OCI-LY1 (cell line): ENCODE measurements at regions not wholly inside any gene's neighbourhood (a gene's known extent, or its start where the extent isn't known, plus 50 kb on each side); places are given as distances from the start of the nearest gene placed in this dataset.

Experiments
- H2AFZ ChIP-seq: fragments of 200-600 bp; sonication (generic), shearing (Covaris generic); 2 replicates; pipeline ENCODE4 v1.6.0; 2014; ENCODE audit warnings: antibody characterized with exemption, mild to moderate bottlenecking, low read length
- H3F3A ChIP-seq: fragments of 200-600 bp; sonication (generic), shearing (Covaris generic); 2 replicates; pipeline ENCODE4 v1.6.0; 2014; ENCODE audit warnings: mild to moderate bottlenecking, antibody characterized with exemption, low read length, moderate library complexity; ENCODE audit not compliant: insufficient read depth
- H3K27ac ChIP-seq: fragments of 200-600 bp; sonication (generic); 2 replicates; pipeline ENCODE4 v1.5.1; 2014; ENCODE audit warnings: low read length, mixed run types, mild to moderate bottlenecking, low read depth; ENCODE audit not compliant: poor library complexity, severe bottlenecking
- H3K27me3 ChIP-seq: fragments of 200-600 bp; sonication (generic); 2 replicates; pipeline ENCODE4 v1.6.0; 2014; ENCODE audit warnings: antibody characterized with exemption, mild to moderate bottlenecking, low read length, moderate library complexity; ENCODE audit not compliant: insufficient read depth
- H3K36me3 ChIP-seq: fragments of 200-600 bp; sonication (generic); 2 replicates; pipeline ENCODE4 v1.6.1; 2014; ENCODE audit warnings: mild to moderate bottlenecking, antibody characterized with exemption, low read length, moderate library complexity, mixed read lengths; ENCODE audit not compliant: insufficient read depth
- H3K4me1 ChIP-seq: fragments of 200-600 bp; sonication (generic); 2 replicates; pipeline ENCODE4 v1.5.1; 2014; ENCODE audit warnings: mild to moderate bottlenecking, low read length, moderate library complexity; ENCODE audit not compliant: insufficient read depth, severe bottlenecking
- H3K4me2 ChIP-seq: fragments of 200-600 bp; sonication (generic), shearing (Covaris generic); 2 replicates; pipeline ENCODE4 v1.6.1; 2014; ENCODE audit warnings: low read length
- H3K4me3 ChIP-seq: fragments of 200-600 bp; sonication (generic); 2 replicates; pipeline ENCODE4 v1.5.1; 2014; ENCODE audit warnings: low read length, low read depth, mild to moderate bottlenecking, mixed read lengths; ENCODE audit not compliant: poor library complexity, severe bottlenecking
- H3K79me2 ChIP-seq: fragments of 200-600 bp; shearing (Covaris generic); 2 replicates; pipeline ENCODE4 v1.6.1; 2016; ENCODE audit warnings: mixed run types, low read length, mixed read lengths; ENCODE audit not compliant: insufficient read depth
- H3K9ac ChIP-seq: fragments of 200-600 bp; sonication (generic), shearing (Covaris generic); 2 replicates; pipeline ENCODE4 v1.6.1; 2014; ENCODE audit warnings: mild to moderate bottlenecking, low read length, mixed read lengths
- H3K9me2 ChIP-seq: fragments of 200-600 bp; sonication (generic), shearing (Covaris generic); 2 replicates; pipeline ENCODE4 v1.6.1; 2014; ENCODE audit warnings: low read depth, mild to moderate bottlenecking, low read length, mixed read lengths
- H3K9me3 ChIP-seq: fragments of 200-600 bp; shearing (Covaris generic); 2 replicates; pipeline ENCODE4 v1.6.1; 2014; ENCODE audit warnings: low read length, mixed read lengths
- H4K20me1 ChIP-seq: fragments of 200-600 bp; sonication (generic), shearing (Covaris generic); 2 replicates; pipeline ENCODE4 v1.6.0; 2016; ENCODE audit warnings: mild to moderate bottlenecking, low read length; ENCODE audit not compliant: insufficient read depth
- CTCF ChIP-seq: fragments of 200-600 bp; sonication (generic), shearing (Covaris generic); IDR thresholded peaks from 2 replicates; pipeline ENCODE4 v1.5.1; 2017; ENCODE audit warnings: mild to moderate bottlenecking, antibody characterized with exemption, low read length, moderate library complexity, mixed read lengths
- EZH2 ChIP-seq: fragments of 200-600 bp; sonication (generic), shearing (Covaris generic); IDR thresholded peaks from 2 replicates; pipeline ENCODE4 v1.8.0; 2017; ENCODE audit warnings: borderline replicate concordance, mixed run types, mild to moderate bottlenecking, antibody characterized with exemption, low read length, moderate library complexity, mixed read lengths

- no peak overlapping the region for H3K27ac ChIP-seq
- H4K20me1 ChIP-seq: no peaks in the 10 kb centered on the region
- no peak overlapping the region for H3K4me2 ChIP-seq
- no peaks in the 10 kb centered on the region for H3K27me3 ChIP-seq
- no peak overlapping the region for H2AFZ ChIP-seq
- no peak overlapping the region for H3K9ac ChIP-seq
- TF ChIP-seq CTCF: no peak
- no peak for TF ChIP-seq EZH2
- H3K4me1 ChIP-seq: no peaks in the 10 kb centered on the region
- H3K9me3 ChIP-seq: no peaks in the 10 kb centered on the region
- no peaks in the 10 kb centered on the region for H3K9me2 ChIP-seq
- no peaks in the 10 kb centered on the region for H3K79me2 ChIP-seq
- no peaks in the 10 kb centered on the region for H3K36me3 ChIP-seq
- H3F3A ChIP-seq: no peaks in the 10 kb centered on the region
- no peak overlapping the region for H3K4me3 ChIP-seq
Observed at GRCh38 chr4:189514209-189514608, 426.5 kb upstream of the FRG1 start.

GRCh38 chr4:189516902-189517301 lies 423.8 kb upstream of the FRG1 start:
- Histone ChIP-seq H3K36me3 (no peaks in the 10 kb centered on the region), H4K20me1 (no peaks in the 10 kb centered on the region), H3F3A (no peaks in the 10 kb centered on the region), H3K4me1 (no peaks in the 10 kb centered on the region), H3K9me2 (no peaks in the 10 kb centered on the region), H3K4me3 (no peak overlapping the region), H3K4me2 (no peak overlapping the region), H3K27me3 (no peaks in the 10 kb centered on the region), H2AFZ (no peak overlapping the region), H3K9me3 (no peaks in the 10 kb centered on the region), H3K27ac (no peak overlapping the region), H3K79me2 (no peaks in the 10 kb centered on the region), H3K9ac (no peak overlapping the region)
- no peak for TF ChIP-seq CTCF
- no peak for TF ChIP-seq EZH2

GRCh38 chr4:189519186-189519585 lies 421.5 kb upstream of the FRG1 start:
- TF ChIP-seq CTCF (no peak), EZH2 (no peak)
- H3K4me3 ChIP-seq: no peak overlapping the region
- H3K9me2 ChIP-seq: no peaks in the 10 kb centered on the region
- H3K36me3 ChIP-seq: no peaks in the 10 kb centered on the region
- H3K9ac ChIP-seq: no peak overlapping the region
- H3K4me1 ChIP-seq: no peaks in the 10 kb centered on the region
- H3F3A ChIP-seq: no peaks in the 10 kb centered on the region
- no peaks in the 10 kb centered on the region for H3K9me3 ChIP-seq
- no peaks in the 10 kb centered on the region for H3K79me2 ChIP-seq
- no peak overlapping the region for H3K4me2 ChIP-seq
- H3K27ac ChIP-seq: no peak overlapping the region
- H3K27me3 ChIP-seq: no peaks in the 10 kb centered on the region
- no peaks in the 10 kb centered on the region for H4K20me1 ChIP-seq
- H2AFZ ChIP-seq: no peak overlapping the region
